Suprapubic skin (tissue), 4 donors: ENCODE measurements at regions not wholly inside any gene's neighbourhood (a gene's known extent, or its start where the extent isn't known, plus 50 kb on each side); places are given as distances from the start of the nearest gene placed in this dataset.

Experiments used
- DNase-seq, 2 donors: peaks; one replicate each; pipeline ENCODE4 v3.0.0-alpha.2; 2019; ENCODE audit warnings: low spot score in 2 of 2
- H3K27ac ChIP-seq: fragments of 200-600 bp; sonication (generic); one replicate; pipeline ENCODE4 v1.5.1; 2019
- H3K27me3 ChIP-seq: fragments of 200-600 bp; sonication (generic); one replicate; pipeline ENCODE4 v1.5.1; 2019
- H3K36me3 ChIP-seq: fragments of 200-600 bp; sonication (generic); one replicate; pipeline ENCODE4 v1.5.1; 2019
- H3K4me1 ChIP-seq: fragments of 200-600 bp; sonication (generic); one replicate; pipeline ENCODE4 v1.5.1; 2019
- H3K4me3 ChIP-seq: fragments of 200-600 bp; sonication (generic); one replicate; pipeline ENCODE4 v1.5.1; 2019; ENCODE audit warnings: mild to moderate bottlenecking
- H3K9me3 ChIP-seq: fragments of 200-600 bp; sonication (generic); one replicate; pipeline ENCODE4 v1.5.1; 2019
- CTCF ChIP-seq, 2 donors: fragments of 200-600 bp in 1 of 2; fragments of 450-650 bp in 1 of 2; sonication (generic) in 1 of 2; IDR thresholded peaks; one replicate each; pipeline ENCODE4 v1.5.1; 2016 to 2019; ENCODE audit warnings: antibody characterized with exemption in 2 of 2, mild to moderate bottlenecking in 1 of 2, moderate library complexity in 1 of 2
- EP300 ChIP-seq: sonication (generic); formaldehyde crosslinking; IDR thresholded peaks from one replicate; pipeline ENCODE4 v1.6.1; 2017; ENCODE audit warnings: antibody characterized with exemption
- POLR2A ChIP-seq, 2 donors: fragments of 450-650 bp; IDR thresholded peaks; one replicate each; pipeline ENCODE4 v1.6.1; 2017; ENCODE audit warnings: antibody characterized with exemption in 2 of 2, mild to moderate bottlenecking in 2 of 2, moderate library complexity in 2 of 2
- POLR2AphosphoS5 ChIP-seq, 3 donors: sonication (generic); formaldehyde crosslinking; IDR thresholded peaks; one replicate each; pipeline ENCODE4 v1.6.1; 2017; ENCODE audit warnings: antibody characterized with exemption in 3 of 3
- WGBS: methylation state at CpG from one replicate; pipeline ENCODE4 v1.1.5; 2018; 5-methylcytosine and 5-hydroxymethylcytosine counted together

DNA sequence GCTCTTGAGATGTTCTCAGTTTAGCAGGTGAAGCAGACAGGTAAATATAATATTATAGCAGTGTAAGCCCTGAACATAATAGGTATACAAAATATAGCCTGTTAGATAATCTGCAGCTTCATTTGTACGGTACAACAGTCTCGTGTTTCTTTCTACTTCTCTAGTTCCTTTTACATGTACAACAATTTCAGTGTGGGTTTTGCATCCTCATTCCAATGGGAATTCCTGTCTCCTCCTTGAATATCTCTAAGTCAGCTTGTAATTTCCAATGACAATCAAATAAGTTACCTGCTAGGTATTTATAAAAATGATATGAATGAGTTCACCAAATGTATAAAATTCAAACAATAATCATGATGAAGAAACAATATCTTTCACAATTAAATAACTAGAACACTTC, 330.0 kb upstream of the RND3 start:
- Histone ChIP-seq H3K36me3 (no peaks in the 10 kb centered on the region), H3K9me3 (no peaks in the 10 kb centered on the region)
- WGBS = 95% methylated on average over 2 of the region's 2 CpGs

GRCh38 chr2:150812664-150813367, 325.3 kb upstream of the RND3 start:
- Histone ChIP-seq H3K36me3 (no peaks in the 10 kb centered on the region), H3K4me3 (no peak overlapping the region), H3K9me3 (no peaks in the 10 kb centered on the region), H3K27me3 (no peaks in the 10 kb centered on the region), H3K27ac (no peak overlapping the region), H3K4me1 (peaks cover 13% of the 10 kb centered on the region)
- no peak for DNase-seq
- WGBS = 29% methylated on average over 1 of the region's 1 CpG
- TF ChIP-seq POLR2AphosphoS5 (IDR thresholded peaks at IDR 0.05) = no peak
- TF ChIP-seq EP300 = no peak
- no peak for TF ChIP-seq POLR2A (IDR thresholded peaks at IDR 0.05)
- TF ChIP-seq CTCF (IDR thresholded peaks at IDR 0.05) = no peak

More for the DNA sequence above, 330.0 kb upstream of the RND3 start:
- Histone ChIP-seq H3K27ac (no peak overlapping the region), H3K4me3 (no peak overlapping the region), H3K4me1 (peaks cover 2% of the 10 kb centered on the region), H3K27me3 (no peaks in the 10 kb centered on the region)
- DNase-seq = no peak
- TF ChIP-seq CTCF (IDR thresholded peaks at IDR 0.05) (no peak), EP300 (no peak)

DNA sequence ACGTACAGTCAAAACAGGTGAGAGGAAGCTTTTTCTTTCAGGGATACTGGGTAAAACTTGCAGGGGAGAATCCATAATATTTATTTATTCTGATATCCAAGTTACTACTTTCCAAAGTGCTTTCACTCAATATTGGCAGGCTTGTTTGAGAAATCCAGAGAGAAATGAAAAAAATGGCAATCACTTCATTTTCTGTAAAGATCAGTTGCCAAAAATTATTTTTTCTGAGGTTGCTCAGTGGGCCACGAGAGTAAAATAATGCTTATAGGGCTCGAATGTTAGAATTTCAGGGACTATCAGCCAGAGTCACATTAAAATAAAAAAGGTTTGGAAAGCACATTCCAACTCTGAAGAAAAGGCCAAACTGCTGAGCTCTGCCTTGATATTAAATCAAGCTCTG, 324.6 kb upstream of the RND3 start:
- TF ChIP-seq CTCF (IDR thresholded peaks at IDR 0.05) (no peak), POLR2AphosphoS5 (IDR thresholded peaks at IDR 0.05) (no peak), POLR2A (IDR thresholded peaks at IDR 0.05) (no peak), EP300 (no peak)
- Histone ChIP-seq H3K4me3 (no peak overlapping the region), H3K27me3 (no peaks in the 10 kb centered on the region), H3K27ac (no peak overlapping the region), H3K9me3 (no peaks in the 10 kb centered on the region), H3K4me1 (peaks cover 13% of the 10 kb centered on the region), H3K36me3 (no peaks in the 10 kb centered on the region)
- no peak for DNase-seq
- 40% methylated on average over 3 of the region's 3 CpGs for WGBS

GRCh38 chr2:150811259-150811855, 323.9 kb upstream of the RND3 start:
- Histone ChIP-seq H3K4me1 (peaks cover 13% of the 10 kb centered on the region), H3K27me3 (no peaks in the 10 kb centered on the region), H3K36me3 (no peaks in the 10 kb centered on the region), H3K27ac (peak overlapping the region; percentile 59), H3K9me3 (no peaks in the 10 kb centered on the region), H3K4me3 (no peak overlapping the region)
- no peak for DNase-seq
- WGBS = 16% methylated on average over 5 of the region's 5 CpGs
- TF ChIP-seq POLR2AphosphoS5 (IDR thresholded peaks at IDR 0.05) (no peak), POLR2A (IDR thresholded peaks at IDR 0.05) (no peak), EP300 (no peak), CTCF (IDR thresholded peaks at IDR 0.05) (no peak)

DNA sequence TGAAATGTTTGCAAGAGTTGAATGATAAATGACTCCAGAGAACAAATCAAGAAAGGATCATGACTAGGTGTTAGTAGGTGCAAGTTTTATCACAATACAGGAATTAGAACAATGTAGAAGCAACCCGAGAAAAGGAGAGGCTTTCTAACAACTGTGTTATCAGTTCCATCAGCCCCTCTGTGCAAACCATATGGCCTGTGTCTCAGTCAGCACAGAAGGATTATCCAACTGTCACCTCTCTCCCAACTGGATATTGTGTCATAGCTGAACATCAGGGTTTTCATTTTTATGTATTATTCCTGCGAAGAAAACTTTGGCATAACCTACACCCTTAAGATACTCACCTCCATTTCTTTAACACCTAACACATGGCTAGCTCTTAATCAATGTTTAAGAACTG, 321.6 kb upstream of the RND3 start:
- Histone ChIP-seq H3K9me3 (no peaks in the 10 kb centered on the region), H3K4me1 (peaks cover 13% of the 10 kb centered on the region), H3K27ac (no peak overlapping the region), H3K27me3 (no peaks in the 10 kb centered on the region), H3K4me3 (no peak overlapping the region), H3K36me3 (no peaks in the 10 kb centered on the region)
- DNase-seq = no peak
- TF ChIP-seq CTCF (IDR thresholded peaks at IDR 0.05) = no peak
- no peak for TF ChIP-seq POLR2AphosphoS5 (IDR thresholded peaks at IDR 0.05)
- no peak for TF ChIP-seq POLR2A (IDR thresholded peaks at IDR 0.05)
- no peak for TF ChIP-seq EP300
- WGBS = 81% methylated on average over 2 of the region's 2 CpGs
